Psoas muscle (tissue), 7 donors: ENCODE measurements at regions not wholly inside any gene's neighbourhood (a gene's known extent, or its start where the extent isn't known, plus 50 kb on each side); places are given as distances from the start of the nearest gene placed in this dataset.

Experiments used
- ATAC-seq, 4 donors: fragments of 200-7000 bp; cut with Tn5 transposase; one replicate each; pipeline ENCODE4 v1.9.1; 2020; ENCODE audit warnings: moderate library complexity in 3 of 4, mild to moderate bottlenecking in 2 of 4
- DNase-seq, 2 donors: peaks; one replicate each; pipeline ENCODE4 v3.0.0-alpha.2; 2020
- H3K27ac ChIP-seq: fragments of 200-600 bp; one replicate; pipeline ENCODE4 v1.8.0; 2022
- H3K27me3 ChIP-seq, 3 donors: fragments of 200-600 bp in 1 of 3; one replicate each; pipeline versions ENCODE4 v1.6.1 to v1.8.0; 2013 to 2022; ENCODE audit warnings: low read length in 2 of 3, mild to moderate bottlenecking in 2 of 3, moderate library complexity in 1 of 3; ENCODE audit not compliant: insufficient read depth in 3 of 3
- H3K36me3 ChIP-seq, 2 donors: fragments of 200-600 bp in 1 of 2; one replicate each; pipeline versions ENCODE4 v1.6.1 to v1.8.0; 2013 to 2022; ENCODE audit warnings: low read depth in 1 of 2, mild to moderate bottlenecking in 1 of 2, moderate library complexity in 1 of 2; ENCODE audit not compliant: insufficient read depth in 1 of 2
- H3K4me1 ChIP-seq: fragments of 200-600 bp; one replicate; pipeline ENCODE4 v1.8.0; 2022
- H3K4me3 ChIP-seq: fragments of 200-600 bp; one replicate; pipeline ENCODE4 v1.8.0; 2022; ENCODE audit warnings: mild to moderate bottlenecking
- H3K9me3 ChIP-seq: fragments of 200-600 bp; one replicate; pipeline ENCODE4 v1.8.0; 2022
- WGBS, 3 donors: extraction: QIAGEN DNeasy Blood & Tissue Kit; methylation state at CpG; one replicate each; pipeline versions ENCODE4 v1.1.6 to v1.1.7; 2013; 5-methylcytosine and 5-hydroxymethylcytosine counted together
- intact Hi-C, 2 donors: fragments of 100-400 bp; cut with DNase I; formaldehyde crosslinking; loops; one replicate each; pipeline versions ENCODE4 v1.11.0 to v1.14.2; 2022
- TF ChIP-seq, protein P1 (sequence below): fragments of 200-600 bp; IDR thresholded peaks from one replicate; pipeline ENCODE4 v1.8.0; 2022; ENCODE audit warnings: antibody characterized with exemption
- donor health status: healthy with polysubstance abuse.
- donor health status: DM: no; HTN: no; CAD: no; lungs with moderate emphysema.
- donor health status: Bipolar disorder and iron deficiency.
- donor health status: healthy.
- donor health status: DM: yes; HTN: yes; CAD: no.
- donor health status: DM: no; HTN: no; CAD: no.
- donor health status: DM: yes; HTN: yes; CAD: no.

DNA sequence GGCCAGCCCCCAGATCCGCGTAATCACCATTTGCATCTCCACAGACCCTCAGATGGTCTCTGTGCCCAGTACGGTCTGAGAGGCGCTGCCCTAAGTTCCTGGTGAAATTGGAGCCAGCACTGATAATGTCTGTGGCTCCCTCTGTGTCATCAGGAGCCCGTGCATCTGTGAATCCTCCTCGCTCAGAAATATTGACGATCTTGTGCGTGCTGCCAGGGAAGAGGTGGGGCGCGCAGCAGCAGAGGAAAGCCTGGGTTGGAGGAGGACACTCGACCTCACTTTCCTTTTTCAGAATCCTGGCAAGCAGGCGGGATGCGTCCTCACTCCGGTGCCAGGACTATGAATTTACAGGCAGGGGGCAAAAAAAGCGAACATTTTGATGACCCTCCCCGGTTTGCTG is 686.1 kb upstream of the SALL3 start:
- Histone ChIP-seq H3K36me3 (no peaks in the 10 kb centered on the region), H3K4me1 (no peaks in the 10 kb centered on the region), H3K4me3 (no peak overlapping the region), H3K9me3 (no peaks in the 10 kb centered on the region), H3K27ac (no peak overlapping the region), H3K27me3 (peaks cover 0 to 2% (median 0%) of the 10 kb centered on the region in 3 donors)
- WGBS, 3 donors = 11 to 14% (median 14%) methylated on average over 16 of the region's 16 CpGs
- TF ChIP-seq, protein P1, sequence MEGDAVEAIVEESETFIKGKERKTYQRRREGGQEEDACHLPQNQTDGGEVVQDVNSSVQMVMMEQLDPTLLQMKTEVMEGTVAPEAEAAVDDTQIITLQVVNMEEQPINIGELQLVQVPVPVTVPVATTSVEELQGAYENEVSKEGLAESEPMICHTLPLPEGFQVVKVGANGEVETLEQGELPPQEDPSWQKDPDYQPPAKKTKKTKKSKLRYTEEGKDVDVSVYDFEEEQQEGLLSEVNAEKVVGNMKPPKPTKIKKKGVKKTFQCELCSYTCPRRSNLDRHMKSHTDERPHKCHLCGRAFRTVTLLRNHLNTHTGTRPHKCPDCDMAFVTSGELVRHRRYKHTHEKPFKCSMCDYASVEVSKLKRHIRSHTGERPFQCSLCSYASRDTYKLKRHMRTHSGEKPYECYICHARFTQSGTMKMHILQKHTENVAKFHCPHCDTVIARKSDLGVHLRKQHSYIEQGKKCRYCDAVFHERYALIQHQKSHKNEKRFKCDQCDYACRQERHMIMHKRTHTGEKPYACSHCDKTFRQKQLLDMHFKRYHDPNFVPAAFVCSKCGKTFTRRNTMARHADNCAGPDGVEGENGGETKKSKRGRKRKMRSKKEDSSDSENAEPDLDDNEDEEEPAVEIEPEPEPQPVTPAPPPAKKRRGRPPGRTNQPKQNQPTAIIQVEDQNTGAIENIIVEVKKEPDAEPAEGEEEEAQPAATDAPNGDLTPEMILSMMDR = no peak
- intact Hi-C loops = no loop called here
- ATAC-seq (no peak), DNase-seq (no peak)

GRCh38 chr18:78293940-78294541 is 685.6 kb upstream of the SALL3 start:
- intact Hi-C loops = no loop called here
- H3K9me3 ChIP-seq = no peaks in the 10 kb centered on the region
- TF ChIP-seq, protein P1 = no peak

GRCh38 chr18:78295262-78295661 is 684.4 kb upstream of the SALL3 start:
- H3K4me1 ChIP-seq = no peaks in the 10 kb centered on the region
- no peaks in the 10 kb centered on the region for H3K36me3 ChIP-seq
- peaks cover 0 to 2% (median 0%) of the 10 kb centered on the region in 3 donors for H3K27me3 ChIP-seq
- TF ChIP-seq, protein P1 = no peak
- ATAC-seq = no peak
- no peak for DNase-seq
- no peak overlapping the region for H3K27ac ChIP-seq
- intact Hi-C loops = no loop called here
- WGBS, 3 donors = 60 to 78% (median 63%) methylated on average over 8 of the region's 8 CpGs
- no peaks in the 10 kb centered on the region for H3K9me3 ChIP-seq
- no peak overlapping the region for H3K4me3 ChIP-seq

More at GRCh38 chr18:78293940-78294541, 685.6 kb upstream of the SALL3 start:
- Histone ChIP-seq H3K4me1 (no peaks in the 10 kb centered on the region), H3K27me3 (peaks cover 0 to 2% (median 0%) of the 10 kb centered on the region in 3 donors), H3K27ac (no peak overlapping the region), H3K36me3 (no peaks in the 10 kb centered on the region), H3K4me3 (no peak overlapping the region)
- no peak for ATAC-seq
- no peak for DNase-seq
- WGBS, 3 donors = 13 to 16% (median 13%) methylated on average over 15 of the region's 15 CpGs

DNA sequence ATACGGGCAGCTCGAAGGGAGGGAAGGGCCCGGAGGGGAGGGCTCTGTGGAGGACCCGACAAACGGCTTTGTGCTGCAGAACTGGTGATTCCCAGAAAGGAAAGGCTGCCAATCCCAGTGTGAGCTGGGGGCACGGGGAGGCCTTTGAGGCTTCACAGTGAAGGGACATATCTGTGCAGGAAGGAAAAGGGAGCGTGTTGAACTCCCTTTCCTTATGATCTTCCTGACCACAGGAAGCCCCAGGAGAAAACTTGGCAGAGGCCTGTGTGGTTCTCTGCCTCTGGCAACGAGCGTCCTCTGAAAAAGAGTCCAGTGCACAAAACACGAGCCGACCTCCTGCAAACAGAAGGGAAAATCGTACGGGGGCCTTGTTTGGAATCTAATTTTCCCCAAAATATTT is 683.5 kb upstream of the SALL3 start:
- 44 to 58% (median 57%) methylated on average over 13 of the region's 13 CpGs for WGBS, 3 donors
- H3K4me3 ChIP-seq = no peak overlapping the region
- H3K9me3 ChIP-seq = no peaks in the 10 kb centered on the region
- H3K27me3 ChIP-seq = peaks cover 0 to 2% (median 0%) of the 10 kb centered on the region in 3 donors
- TF ChIP-seq, protein P1 = no peak
- H3K27ac ChIP-seq = no peak overlapping the region
- DNase-seq = no peak
- no peaks in the 10 kb centered on the region for H3K36me3 ChIP-seq
- ATAC-seq = no peak
- H3K4me1 ChIP-seq = no peaks in the 10 kb centered on the region
- intact Hi-C loops = no loop called here

- Histone ChIP-seq H3K36me3 (no peaks in the 10 kb centered on the region), H3K27ac (no peak overlapping the region), H3K4me1 (no peaks in the 10 kb centered on the region), H3K4me3 (no peak overlapping the region), H3K27me3 (peaks cover 0 to 2% (median 0%) of the 10 kb centered on the region in 3 donors), H3K9me3 (no peaks in the 10 kb centered on the region)
- ATAC-seq (no peak), DNase-seq (no peak)
- TF ChIP-seq, protein P1 = no peak
- WGBS, 3 donors = 76 to 86% (median 81%) methylated on average over 10 of the region's 10 CpGs
- intact Hi-C loops = no loop called here
Measured at GRCh38 chr18:78297048-78297447, 682.6 kb upstream of the SALL3 start.
